ENCODE measurements at regions not wholly inside any gene's neighbourhood (a gene's known extent, or its start where the extent isn't known, plus 50 kb on each side); places are given as distances from the start of the nearest gene placed in this dataset.

DNA sequence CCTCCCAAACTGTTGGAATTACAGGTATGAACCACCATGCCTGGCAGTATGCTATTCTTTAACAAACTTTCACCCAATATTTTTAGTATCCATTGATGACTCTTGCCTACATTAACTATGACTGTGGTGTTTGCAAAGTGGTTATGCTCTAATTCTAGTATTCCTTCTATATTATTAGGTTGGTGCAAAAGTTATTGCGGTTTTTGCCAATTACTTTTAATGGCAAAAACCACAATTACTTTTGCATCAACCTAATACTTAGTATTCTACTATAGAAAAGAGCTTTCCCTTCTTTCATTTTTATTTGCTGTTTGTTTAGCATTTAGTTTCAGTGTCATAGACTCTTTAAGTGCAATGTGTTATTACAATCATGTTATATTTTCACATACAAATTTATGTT lies 760.6 kb downstream of the NR2F2 start:
- TF ChIP-seq CTCF (IDR thresholded peaks at IDR 0.05) = no peak
- no peak for TF ChIP-seq POLR2A (IDR thresholded peaks at IDR 0.05)
- TF ChIP-seq POLR2AphosphoS5 (IDR thresholded peaks at IDR 0.05) = no peak

All from prostate gland (tissue), 2 donors.